Upper lobe of left lung (tissue), 4 donors: ENCODE measurements at regions not wholly inside any gene's neighbourhood (a gene's known extent, or its start where the extent isn't known, plus 50 kb on each side); places are given as distances from the start of the nearest gene placed in this dataset.

ENCODE experiments used
- CTCF ChIP-seq, 6 experiments: fragments of 450-650 bp in 4 of 6; fragments of 200-600 bp in 2 of 6; sonication (generic) in 2 of 6; IDR thresholded peaks; one replicate each; pipeline ENCODE4 v1.5.1; 2016 to 2019; ENCODE audit warnings: antibody characterized with exemption in 6 of 6
- POLR2A ChIP-seq, 4 donors: fragments of 450-650 bp; IDR thresholded peaks; one replicate each; pipeline ENCODE4 v1.5.1; 2016 to 2017; ENCODE audit warnings: antibody characterized with exemption in 4 of 4, mild to moderate bottlenecking in 2 of 4

GRCh38 chr2:160905862-160906261 lies 254.4 kb upstream of the TANK start:
- TF ChIP-seq CTCF (IDR thresholded peaks at IDR 0.05) (no peak), POLR2A (IDR thresholded peaks at IDR 0.05) (no peak)
